Stimulated activated naive CD8-positive, alpha-beta T cell treated with anti-CD3 and anti-CD28 coated beads, Interleukin-15, Interleukin-2, amounts not matched to agents 100 ng/mL and 50 ng/mL, for 24 hours (primary cell): ENCODE measurements at regions not wholly inside any gene's neighbourhood (a gene's known extent, or its start where the extent isn't known, plus 50 kb on each side); places are given as distances from the start of the nearest gene placed in this dataset.
"Not testable (repeated sequence)": the region's sequence is repeated elsewhere in the genome, so short reads cannot be mapped to it uniquely, and the experiment has no call there.

Source experiments
- H3K27ac Mint-ChIP-seq: one replicate; pipeline ENCODE4 v1.8.0; 2021; ENCODE audit warnings: mild to moderate bottlenecking, mixed read lengths
- H3K27me3 Mint-ChIP-seq: one replicate; pipeline ENCODE4 v1.8.0; 2021; ENCODE audit warnings: mixed read lengths
- H3K36me3 Mint-ChIP-seq: one replicate; pipeline ENCODE4 v1.8.0; 2021; ENCODE audit warnings: low read depth, mixed read lengths
- H3K4me1 Mint-ChIP-seq: one replicate; pipeline ENCODE4 v1.8.0; 2021; ENCODE audit warnings: low read depth, mixed read lengths
- H3K4me3 Mint-ChIP-seq: one replicate; pipeline ENCODE4 v1.8.0; 2021; ENCODE audit warnings: mild to moderate bottlenecking, mixed read lengths
- H3K9me3 Mint-ChIP-seq: one replicate; pipeline ENCODE4 v1.8.0; 2021; ENCODE audit warnings: mixed read lengths

- Mint-ChIP-seq H3K4me1 (peaks cover 2% of the 10 kb centered on the region), H3K27ac (no peak overlapping the region), H3K27me3 (peaks cover under 1% of the 10 kb centered on the region), H3K9me3 (no peaks in the 10 kb centered on the region), H3K4me3 (no peak overlapping the region), H3K36me3 (no peaks in the 10 kb centered on the region)
These were observed 250.4 kb upstream of the JADE1 start for GRCh38 chr4:128558896-128559679.

DNA sequence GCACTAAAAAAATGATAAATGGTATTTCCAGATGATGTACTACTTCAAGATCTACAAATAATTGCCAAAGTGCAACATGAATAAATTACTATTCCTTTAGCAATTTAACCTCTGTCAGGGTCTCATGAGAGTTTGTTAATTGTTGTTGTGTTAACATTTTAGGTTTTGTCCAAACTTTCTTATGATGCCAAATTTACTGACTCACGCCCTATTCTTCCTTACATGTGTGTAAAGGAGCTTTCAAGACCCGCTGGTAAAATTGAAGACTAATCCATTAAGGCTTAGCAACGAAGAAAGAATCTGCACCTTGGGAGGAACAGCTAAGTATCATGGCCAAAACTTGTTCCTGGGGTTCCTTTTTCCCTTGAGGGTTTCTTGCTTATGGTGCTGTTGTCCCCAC lies 252.7 kb upstream of the JADE1 start:
- Mint-ChIP-seq H3K27ac (no peak overlapping the region), H3K9me3 (no peaks in the 10 kb centered on the region), H3K27me3 (peaks cover 16% of the 10 kb centered on the region), H3K4me1 (peaks cover 17% of the 10 kb centered on the region), H3K36me3 (no peaks in the 10 kb centered on the region), H3K4me3 (no peak overlapping the region)

DNA sequence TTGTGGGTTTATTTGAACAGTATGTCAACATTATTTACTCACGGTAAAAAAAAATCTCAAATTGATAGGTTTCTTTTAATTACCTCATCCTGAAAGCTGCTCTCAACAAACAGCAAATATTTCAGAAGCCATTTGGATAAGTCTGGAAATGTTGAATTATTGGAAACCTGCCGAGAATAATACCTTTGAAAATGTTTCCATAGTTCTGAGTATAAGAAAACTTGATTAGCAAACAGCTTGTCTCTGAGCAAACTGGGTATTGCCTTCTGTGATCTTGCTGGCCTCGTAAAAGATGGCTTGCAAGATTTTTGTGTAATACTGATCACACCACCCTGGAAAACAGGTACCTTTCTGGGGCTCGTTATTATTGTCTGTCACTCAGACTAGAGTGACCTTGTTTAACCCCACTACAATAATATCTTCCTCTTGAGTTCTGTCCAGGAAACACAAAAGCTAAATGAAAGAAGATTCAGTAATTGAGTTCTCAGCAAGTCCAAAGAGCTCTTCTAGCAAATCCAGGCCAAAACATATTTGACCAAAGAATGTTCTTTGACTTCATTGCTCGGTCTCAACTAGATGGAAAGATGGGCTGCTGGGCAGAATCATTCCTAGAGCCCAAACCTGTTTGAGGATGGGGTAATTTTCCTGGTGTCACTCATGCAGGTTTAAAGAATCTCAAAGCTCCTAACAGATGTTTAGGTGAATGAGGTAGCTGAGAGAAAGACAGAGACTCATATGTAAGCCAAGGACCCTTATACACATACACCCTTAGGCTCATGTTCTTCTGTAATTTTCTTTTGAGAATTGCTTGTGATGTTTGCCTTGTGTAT lies 255.6 kb upstream of the JADE1 start:
- Mint-ChIP-seq H3K27me3 (peaks cover 25% of the 10 kb centered on the region), H3K4me1 (peaks cover 17% of the 10 kb centered on the region), H3K36me3 (no peaks in the 10 kb centered on the region), H3K9me3 (no peaks in the 10 kb centered on the region), H3K4me3 (peak overlapping the region; percentile 87), H3K27ac (peak overlapping the region; percentile 84)

- Mint-ChIP-seq H3K4me3 (peak overlapping the region; percentile 87), H3K9me3 (no peaks in the 10 kb centered on the region), H3K36me3 (no peaks in the 10 kb centered on the region), H3K4me1 (peaks cover 17% of the 10 kb centered on the region), H3K27ac (no peak overlapping the region), H3K27me3 (peaks cover 28% of the 10 kb centered on the region)
These were observed 257.0 kb upstream of the JADE1 start for GRCh38 chr4:128552586-128552907.

DNA sequence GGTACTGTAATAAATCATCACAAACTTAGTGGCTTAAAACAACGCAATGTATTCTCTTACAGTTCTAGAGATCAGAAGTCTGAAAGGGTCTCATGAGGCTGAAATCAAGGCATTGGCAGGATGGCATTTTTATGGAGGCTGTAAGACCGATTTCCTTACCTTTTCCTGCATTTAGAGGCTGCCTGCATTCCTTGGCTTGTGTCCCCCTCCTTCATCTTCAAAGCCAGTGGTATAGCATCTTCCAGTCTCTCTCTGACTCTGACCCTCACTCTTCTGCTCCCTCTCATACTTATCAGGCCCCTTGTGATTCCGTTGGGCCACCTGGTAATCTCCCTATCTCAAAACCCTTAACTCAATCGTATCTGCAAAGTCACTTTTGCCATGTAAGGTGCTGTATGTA lies 258.2 kb upstream of the JADE1 start:
- H3K4me3 Mint-ChIP-seq, result no peak overlapping the region
- H3K36me3 Mint-ChIP-seq, result no peaks in the 10 kb centered on the region
- H3K27ac Mint-ChIP-seq, result no peak overlapping the region
- no peaks in the 10 kb centered on the region for H3K9me3 Mint-ChIP-seq
- peaks cover 32% of the 10 kb centered on the region for H3K27me3 Mint-ChIP-seq
- peaks cover 17% of the 10 kb centered on the region for H3K4me1 Mint-ChIP-seq

- Mint-ChIP-seq H3K27ac (no peak overlapping the region), H3K36me3 (no peaks in the 10 kb centered on the region), H3K4me3 (no peak overlapping the region), H3K4me1 (peaks cover 17% of the 10 kb centered on the region), H3K27me3 (peaks cover 32% of the 10 kb centered on the region), H3K9me3 (no peaks in the 10 kb centered on the region)
These were observed 259.4 kb upstream of the JADE1 start for GRCh38 chr4:128550060-128550459.

DNA sequence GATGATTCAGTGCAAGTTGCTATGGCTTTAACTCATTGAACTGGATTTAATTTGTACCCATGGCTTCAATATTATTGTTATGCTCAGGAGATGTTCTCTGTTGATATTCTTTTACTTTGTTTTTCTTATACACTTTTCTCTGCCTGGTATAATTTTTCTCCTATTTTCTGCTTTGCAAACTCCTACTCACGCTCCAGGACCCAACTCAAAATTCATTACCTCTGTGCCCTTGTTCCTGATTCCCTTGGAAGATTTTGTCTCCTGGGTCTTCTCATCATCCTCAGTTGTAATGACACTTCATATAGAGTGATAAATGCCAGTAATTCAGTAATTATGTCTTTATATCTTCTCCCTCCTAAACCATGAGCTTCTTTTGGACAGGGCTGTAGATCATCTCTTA lies 259.9 kb upstream of the JADE1 start:
- Mint-ChIP-seq H3K27ac (no peak overlapping the region), H3K27me3 (peaks cover 32% of the 10 kb centered on the region), H3K9me3 (no peaks in the 10 kb centered on the region), H3K4me1 (peaks cover 17% of the 10 kb centered on the region), H3K36me3 (no peaks in the 10 kb centered on the region), H3K4me3 (no peak overlapping the region)

DNA sequence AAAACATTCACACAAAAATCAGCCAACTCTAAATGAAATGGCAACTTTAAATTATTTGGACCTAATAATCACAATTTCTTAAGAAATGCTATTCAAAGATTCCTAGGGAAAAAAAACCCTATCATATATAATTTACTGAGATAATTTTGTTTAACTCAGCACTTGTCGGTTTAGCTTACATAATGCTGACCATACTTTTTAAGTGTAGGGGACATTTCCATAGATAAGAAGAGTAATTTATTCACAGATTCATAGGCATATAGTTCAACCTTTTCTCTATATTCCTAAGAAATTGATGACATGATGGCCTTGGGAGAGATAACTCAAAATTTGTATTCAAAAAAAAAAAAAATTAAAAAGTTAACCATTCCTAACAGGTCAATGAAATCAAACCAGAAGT lies 260.8 kb upstream of the PGRMC2 start:
- Mint-ChIP-seq H3K27ac (no peak overlapping the region), H3K9me3 (no peaks in the 10 kb centered on the region), H3K4me1 (peaks cover 9% of the 10 kb centered on the region), H3K36me3 (no peaks in the 10 kb centered on the region), H3K4me3 (no peak overlapping the region), H3K27me3 (peaks cover 26% of the 10 kb centered on the region)

DNA sequence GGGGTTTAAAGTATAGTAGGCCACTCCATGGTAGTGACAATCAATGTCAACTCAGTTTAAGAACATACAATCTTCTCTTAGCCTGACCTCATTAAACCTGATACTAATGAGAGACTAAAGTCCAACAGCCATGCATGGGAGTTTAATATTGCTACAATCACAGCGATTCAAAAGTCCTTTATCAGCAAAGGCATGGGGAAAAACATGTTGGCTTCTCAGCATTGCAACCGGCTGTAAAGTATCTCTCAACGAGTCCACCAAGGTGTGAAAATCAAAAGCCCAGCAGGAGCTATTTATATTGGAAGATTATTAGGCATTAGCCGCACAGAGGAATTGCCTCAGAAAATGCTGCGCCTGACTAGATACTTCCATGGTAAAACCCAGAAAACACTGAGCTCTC lies 256.7 kb upstream of the PGRMC2 start:
- Mint-ChIP-seq H3K4me1 (no peaks in the 10 kb centered on the region), H3K27ac (no peak overlapping the region), H3K4me3 (no peak overlapping the region), H3K9me3 (no peaks in the 10 kb centered on the region), H3K36me3 (no peaks in the 10 kb centered on the region), H3K27me3 (peaks cover 9% of the 10 kb centered on the region)

- Mint-ChIP-seq H3K9me3 (no peaks in the 10 kb centered on the region), H3K27me3 (peaks cover 4% of the 10 kb centered on the region), H3K27ac (no peak overlapping the region), H3K4me1 (no peaks in the 10 kb centered on the region), H3K4me3 (no peak overlapping the region), H3K36me3 (no peaks in the 10 kb centered on the region)
These were observed 256.1 kb upstream of the PGRMC2 start for GRCh38 chr4:128543696-128544095.

- Mint-ChIP-seq H3K27me3 (no peaks in the 10 kb centered on the region), H3K4me3 (no peak overlapping the region), H3K9me3 (no peaks in the 10 kb centered on the region), H3K27ac (no peak overlapping the region), H3K4me1 (no peaks in the 10 kb centered on the region), H3K36me3 (no peaks in the 10 kb centered on the region)
These were observed 254.4 kb upstream of the PGRMC2 start for GRCh38 chr4:128542047-128542446.

DNA sequence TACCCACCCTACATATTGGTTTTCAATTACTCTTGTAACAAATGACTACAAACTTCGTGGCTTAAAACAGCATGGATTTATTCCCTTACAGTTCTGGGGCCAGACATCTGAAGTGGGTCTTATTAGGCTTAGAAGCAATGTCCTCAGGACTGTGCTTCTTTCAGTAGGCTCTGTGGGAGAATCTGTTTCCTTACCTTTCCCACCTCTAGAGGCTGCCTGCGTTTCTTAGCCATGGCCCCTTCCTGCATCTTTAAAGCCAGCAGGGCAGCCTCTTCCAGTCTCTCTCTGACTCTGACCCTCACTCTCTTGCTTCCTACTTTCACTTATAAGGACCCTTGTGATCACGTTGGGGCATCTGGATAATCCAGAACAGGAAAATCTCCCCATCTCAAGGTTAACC lies 252.5 kb upstream of the PGRMC2 start:
- H3K9me3 Mint-ChIP-seq, result no peaks in the 10 kb centered on the region
- no peaks in the 10 kb centered on the region for H3K27me3 Mint-ChIP-seq
- H3K4me3 Mint-ChIP-seq, result no peak overlapping the region
- no peaks in the 10 kb centered on the region for H3K36me3 Mint-ChIP-seq
- H3K27ac Mint-ChIP-seq, result no peak overlapping the region
- H3K4me1 Mint-ChIP-seq, result no peaks in the 10 kb centered on the region

GRCh38 chr4:128538111-128538882 lies 250.7 kb upstream of the PGRMC2 start:
- Mint-ChIP-seq H3K4me3 (no peak overlapping the region), H3K9me3 (no peaks in the 10 kb centered on the region), H3K36me3 (no peaks in the 10 kb centered on the region), H3K27me3 (peaks cover 6% of the 10 kb centered on the region), H3K27ac (no peak overlapping the region), H3K4me1 (no peaks in the 10 kb centered on the region)

DNA sequence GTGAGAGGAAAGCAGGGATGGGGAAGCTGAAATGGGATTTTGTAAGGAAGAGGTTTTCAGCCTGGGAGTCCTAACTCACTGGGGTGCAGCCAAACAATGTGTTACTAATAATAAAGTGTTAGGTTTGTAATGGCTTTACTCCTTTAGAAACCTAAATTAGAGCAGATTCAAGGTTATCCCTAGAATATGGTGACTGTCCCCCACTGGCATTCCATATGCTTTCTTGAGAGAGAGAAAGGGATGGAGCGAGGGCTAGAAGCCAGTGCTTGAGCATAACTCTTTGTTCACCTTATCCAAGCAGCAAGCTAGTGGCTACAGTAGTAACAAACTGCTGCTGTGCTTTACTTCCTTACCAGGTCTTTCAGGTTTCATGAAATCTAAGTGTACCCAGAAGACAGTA lies 249.1 kb upstream of the PGRMC2 start:
- H3K27me3 Mint-ChIP-seq, result peaks cover 15% of the 10 kb centered on the region
- H3K4me1 Mint-ChIP-seq, result no peaks in the 10 kb centered on the region
- H3K36me3 Mint-ChIP-seq, result no peaks in the 10 kb centered on the region
- no peaks in the 10 kb centered on the region for H3K9me3 Mint-ChIP-seq
- H3K27ac Mint-ChIP-seq, result no peak overlapping the region
- H3K4me3 Mint-ChIP-seq, result no peak overlapping the region

DNA sequence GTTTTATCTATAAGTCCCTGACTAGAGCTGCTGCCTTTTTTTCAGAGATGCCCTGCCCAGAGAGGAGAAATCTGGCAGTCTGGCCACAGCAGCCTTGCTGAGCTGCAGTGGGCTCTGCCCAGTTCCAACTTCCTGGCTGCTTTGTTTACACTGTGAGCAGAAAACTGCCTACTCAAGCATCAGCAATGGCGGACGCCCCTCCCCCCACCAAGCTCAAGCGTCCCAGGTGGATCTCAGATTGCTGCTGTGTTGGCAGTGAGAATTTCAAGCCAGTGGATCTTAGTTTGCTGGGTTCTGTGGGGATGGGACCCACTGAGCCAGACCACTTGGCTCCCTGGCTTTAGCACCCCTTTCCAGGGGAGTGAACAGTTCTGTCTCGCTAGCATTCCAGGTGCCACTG lies 247.9 kb upstream of the PGRMC2 start:
- H3K9me3 Mint-ChIP-seq, H3K36me3 Mint-ChIP-seq, H3K4me3 Mint-ChIP-seq, H3K27ac Mint-ChIP-seq, H3K4me1 Mint-ChIP-seq: not testable (repeated sequence)
- peaks cover 16% of the 10 kb centered on the region for H3K27me3 Mint-ChIP-seq
